HG03103 (cell line): ENCODE measurements at regions not wholly inside any gene's neighbourhood (a gene's known extent, or its start where the extent isn't known, plus 50 kb on each side); places are given as distances from the start of the nearest gene placed in this dataset.
"Not testable (repeated sequence)": the region's sequence is repeated elsewhere in the genome, so short reads cannot be mapped to it uniquely, and the experiment has no call there.

ENCODE experiments used
- ATAC-seq: cut with Tn5 transposase; IDR thresholded peaks from one replicate; pipeline ENCODE4 v1.9.1; 2021; ENCODE audit warnings: low read depth; ENCODE audit not compliant: unreplicated experiment

DNA sequence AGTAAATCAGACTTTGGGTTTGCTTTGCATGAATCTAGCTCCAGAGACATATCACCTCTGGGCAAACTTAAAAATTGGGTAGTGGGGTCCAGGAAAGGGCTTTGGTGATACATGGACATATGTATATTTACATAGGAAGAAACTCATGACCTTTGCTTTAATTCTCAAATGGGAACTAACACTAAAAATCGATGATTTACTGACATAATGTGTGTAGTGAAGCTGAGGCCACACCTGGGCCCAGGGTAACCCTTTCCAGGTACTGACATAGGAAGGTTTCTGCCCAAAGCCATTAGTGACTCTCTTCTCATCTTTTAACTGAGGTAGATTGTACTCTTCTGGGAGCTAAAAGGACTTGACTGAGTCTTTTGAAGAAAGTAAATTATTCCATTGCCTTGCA is 411.2 kb upstream of the TBL1XR1 start:
- ATAC-seq = no peak

DNA sequence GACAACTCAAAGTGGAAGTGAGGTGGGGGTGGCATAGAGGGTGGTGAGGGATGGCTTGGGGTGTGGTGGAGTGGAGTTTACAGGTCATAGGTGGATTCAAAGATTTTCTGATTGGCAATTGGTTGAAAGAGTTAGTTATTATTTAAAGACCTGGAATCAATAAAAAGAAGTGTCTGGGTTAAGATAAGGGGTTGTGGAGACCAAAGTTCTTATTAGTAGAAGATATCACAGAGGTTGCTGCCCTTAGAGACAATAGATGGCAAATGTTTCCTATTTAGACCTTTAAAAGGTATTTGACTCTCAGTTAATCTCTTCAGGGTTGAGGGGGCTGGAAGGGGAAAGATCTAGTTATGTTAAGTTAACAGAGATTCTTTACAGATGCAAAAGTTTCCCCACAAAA is 412.3 kb upstream of the TBL1XR1 start:
- no peak for ATAC-seq

DNA sequence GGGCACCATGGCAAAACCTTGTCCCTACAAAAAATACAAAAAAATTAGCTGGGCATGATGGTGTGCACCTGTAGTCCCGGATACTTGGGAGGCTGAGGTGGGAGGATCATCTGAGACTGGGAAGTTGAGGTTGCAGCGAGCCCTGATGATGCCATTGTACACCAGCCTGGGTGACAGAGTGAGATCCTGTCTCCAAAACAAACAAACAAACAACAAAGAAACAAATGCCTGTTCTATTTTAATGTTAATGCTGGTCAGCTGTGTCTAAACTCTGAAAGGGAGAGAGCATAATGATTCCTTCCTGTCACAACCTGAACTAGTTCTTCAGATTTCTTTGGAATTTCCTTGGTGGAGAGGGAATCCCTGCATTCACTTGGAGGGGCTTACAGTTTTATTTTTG is 413.0 kb upstream of the TBL1XR1 start:
- ATAC-seq = no peak

DNA sequence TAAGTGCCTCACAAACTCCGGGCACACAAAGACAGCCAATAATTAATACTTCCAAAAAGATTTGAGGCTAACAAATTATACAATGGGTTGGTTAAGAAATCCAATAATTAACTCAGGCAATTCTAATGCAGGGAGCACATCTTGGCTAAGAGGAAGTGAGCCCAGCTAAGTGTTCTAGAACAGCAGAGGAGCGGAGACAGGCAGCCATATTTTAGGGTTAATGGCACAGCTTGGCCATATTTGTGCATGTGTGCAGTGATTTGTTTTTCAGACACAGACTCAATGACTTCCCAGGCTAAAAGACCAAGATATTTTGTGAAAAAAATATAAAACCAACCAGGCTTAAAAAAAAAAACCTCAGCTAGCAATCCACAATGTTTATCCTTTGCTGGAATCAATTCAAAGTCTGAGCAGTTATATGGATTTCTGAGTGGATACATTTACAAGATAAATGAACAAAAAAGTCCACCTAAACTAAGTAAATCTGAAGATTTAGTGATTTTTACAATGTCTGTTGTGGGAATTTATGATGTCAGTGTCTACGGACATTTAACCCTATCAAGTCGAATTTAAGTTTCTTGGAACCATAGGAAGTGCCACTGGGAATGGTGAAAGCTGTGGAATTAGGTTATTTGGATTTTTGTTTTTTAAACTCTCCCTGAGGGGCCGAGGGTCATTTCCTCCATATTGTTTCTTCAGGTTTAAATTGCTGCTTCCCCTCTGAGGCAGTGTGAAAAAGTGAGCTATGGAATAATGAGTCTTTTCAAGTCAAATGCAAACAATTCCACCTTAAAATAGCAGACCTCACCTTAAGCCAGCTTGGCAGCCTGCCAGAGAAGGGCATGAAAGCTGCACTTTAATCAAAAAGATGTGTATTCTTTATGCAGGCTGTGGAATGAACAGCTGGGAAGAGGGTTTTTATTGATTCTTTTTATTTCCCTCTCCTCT is 413.7 kb upstream of the TBL1XR1 start:
- ATAC-seq = no peak

DNA sequence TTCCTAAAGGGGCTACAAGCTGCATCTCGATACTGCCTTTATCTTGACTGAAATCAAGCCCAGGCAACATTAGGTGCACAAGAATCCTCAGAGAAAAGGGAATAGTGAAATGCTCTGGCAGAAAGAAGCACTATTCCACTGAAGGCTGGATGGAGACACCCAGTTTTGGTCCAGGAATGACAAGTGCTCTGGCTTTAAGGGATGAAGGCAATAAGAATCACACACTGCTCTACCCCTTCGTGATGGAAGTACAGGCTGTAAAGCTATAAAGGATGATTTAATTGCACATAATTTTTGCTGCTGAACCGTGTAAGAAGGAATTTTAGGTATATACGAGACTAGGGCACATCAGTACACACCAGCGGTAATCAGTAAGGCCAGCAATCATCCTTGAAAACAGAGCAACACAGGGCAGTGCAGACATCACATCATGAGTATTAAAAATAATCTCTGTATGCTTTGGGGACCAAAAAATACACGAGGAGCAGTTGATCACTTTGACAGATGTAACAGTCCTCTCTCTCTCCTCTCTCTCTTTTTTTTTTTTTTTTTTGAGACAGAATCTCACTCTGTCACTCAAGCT is 414.6 kb upstream of the TBL1XR1 start:
- ATAC-seq = no peak

DNA sequence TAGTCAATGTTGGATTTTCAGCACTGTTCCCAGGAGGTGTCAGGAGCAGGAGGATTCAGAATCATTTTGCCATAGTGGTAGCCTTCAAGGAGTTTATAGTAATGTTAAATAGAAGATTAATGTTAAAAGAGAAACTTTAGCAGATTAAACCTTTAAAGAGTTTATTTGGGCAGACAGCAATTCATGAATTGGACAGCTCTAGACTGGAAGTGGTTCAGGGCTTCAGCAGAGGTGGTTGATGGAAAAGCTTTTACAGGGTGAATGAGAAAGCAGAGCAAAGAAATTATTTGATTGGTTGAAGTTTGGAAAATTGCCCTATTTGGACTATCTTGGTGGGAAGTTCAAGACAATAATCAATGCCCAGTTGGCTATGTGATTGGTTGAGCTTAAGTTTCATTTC is 416.6 kb upstream of the TBL1XR1 start:
- no peak for ATAC-seq

DNA sequence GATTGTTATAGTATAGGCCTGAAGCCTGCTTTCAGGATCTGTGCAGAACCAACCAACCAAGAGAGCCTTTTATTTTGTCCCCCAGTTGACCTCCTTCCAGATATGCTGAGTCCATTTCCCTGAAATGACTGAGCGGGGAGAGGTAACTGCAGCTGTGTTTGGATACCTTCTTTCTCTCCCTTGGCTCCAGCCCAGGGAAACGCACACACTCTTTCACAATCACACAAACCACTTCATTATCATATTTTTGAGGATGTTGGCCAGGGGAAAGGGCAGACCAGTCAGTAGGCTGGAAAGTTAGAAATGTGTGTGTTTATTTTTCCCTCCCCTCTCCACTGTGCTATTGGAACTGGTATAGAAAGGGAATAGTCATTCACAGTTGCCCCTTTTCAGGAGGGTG is 417.7 kb upstream of the TBL1XR1 start:
- no peak for ATAC-seq

DNA sequence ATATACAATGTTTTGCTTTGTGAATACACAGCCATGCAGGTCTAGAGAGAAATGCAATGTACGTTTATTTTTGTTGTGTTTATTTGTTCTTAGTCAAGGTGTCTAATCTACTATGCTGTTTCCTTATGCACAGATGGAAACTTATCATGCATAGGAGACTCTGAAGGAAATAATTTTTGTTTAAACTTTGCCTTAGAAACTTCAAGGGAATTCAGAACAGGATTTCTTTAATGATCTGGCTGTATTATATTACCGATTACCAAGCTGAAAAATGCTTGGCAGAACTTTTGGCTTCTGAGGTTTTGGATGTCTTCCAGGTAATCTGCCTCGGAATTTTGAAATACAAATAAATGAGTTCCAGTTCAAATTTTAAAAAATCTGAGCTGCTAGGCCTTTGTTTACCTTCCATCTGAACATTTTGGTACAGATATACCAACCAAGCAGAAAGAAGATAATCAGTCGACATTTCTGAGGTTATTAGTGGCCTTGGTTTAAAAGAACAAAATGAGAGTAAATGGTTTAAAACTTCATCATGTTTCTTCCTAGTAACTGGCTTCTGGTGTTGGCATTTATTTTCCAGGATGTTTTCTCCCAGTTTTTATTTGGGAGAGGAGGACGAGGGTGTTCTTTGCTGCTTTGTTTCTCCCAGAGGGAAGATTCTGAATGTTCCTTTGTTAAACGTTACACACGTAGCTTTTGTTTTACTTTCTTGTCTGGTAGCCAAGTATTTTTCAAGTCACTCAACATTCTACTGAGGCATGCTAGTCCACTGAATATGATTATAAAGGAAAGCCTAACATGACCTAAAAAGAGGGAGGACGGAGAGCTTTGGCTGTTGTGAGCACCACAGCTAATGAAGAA is 421.8 kb upstream of the TBL1XR1 start:
- no peak for ATAC-seq

DNA sequence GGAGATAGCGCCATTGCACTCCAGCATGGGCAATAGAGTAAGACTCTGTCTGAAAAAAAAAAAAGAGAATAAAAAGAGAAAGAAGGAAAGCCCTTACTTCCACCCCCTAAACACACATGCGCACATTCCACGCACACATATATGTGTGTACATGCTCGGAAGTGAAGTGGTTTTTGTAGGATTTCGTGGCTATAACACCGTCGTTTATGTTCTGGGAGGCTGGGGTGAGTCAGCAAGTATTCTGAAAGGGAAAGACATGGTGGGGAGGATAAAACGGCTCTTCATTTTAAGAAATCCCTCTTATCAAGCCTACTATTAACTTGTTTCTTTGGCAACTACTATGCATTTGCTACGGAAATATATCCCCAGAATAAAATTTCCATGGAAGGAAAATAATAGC is 422.8 kb upstream of the TBL1XR1 start:
- no peak for ATAC-seq

DNA sequence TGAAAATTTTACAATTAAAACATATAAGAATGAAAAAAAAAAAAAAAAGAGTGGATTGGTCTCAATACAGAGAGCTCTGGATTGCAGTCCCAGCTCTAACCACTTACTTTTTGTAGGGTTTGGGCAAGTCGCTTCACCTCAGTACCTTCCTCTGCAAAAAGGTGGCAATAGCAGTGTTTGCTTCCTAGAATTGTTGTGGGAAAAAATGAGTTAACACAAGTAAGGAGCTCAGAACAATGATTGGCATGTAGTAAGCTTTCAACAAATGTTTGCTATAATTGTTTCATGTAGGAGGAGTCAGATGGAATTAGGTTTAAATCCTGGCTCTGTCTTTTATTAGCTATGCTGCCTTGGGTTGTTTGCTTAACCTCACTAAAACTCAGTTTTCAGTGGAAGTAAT is 425.2 kb upstream of the TBL1XR1 start:
- no peak for ATAC-seq

DNA sequence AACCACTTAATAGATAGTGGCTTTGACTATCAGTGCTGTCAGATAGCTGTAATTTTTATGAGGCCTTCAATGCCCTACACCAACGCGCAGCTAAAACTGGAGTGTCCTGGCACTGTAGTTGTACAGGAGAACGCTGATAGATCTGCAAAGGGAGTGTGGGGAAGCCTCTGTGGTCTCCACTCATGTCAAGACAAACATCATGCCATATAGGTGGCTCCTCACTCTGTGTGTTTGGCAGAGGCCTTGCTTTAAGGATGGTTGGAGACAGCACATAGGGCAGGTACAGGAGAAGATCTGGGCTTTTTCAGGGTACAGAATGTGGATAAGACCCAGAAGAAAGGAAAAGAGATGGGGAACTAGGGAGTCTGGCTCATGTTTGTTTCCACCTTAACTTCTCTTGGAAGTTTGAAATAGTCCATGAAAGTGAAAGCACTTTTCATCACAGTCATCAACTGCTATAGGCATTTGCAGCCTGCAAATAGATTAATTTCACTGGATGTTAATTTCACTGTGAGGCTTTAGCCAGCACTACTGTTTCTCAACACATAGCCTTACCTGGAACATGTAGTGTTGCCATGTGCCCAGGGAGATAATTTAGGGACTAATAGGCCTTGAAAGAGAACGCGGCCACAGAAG is 425.8 kb upstream of the TBL1XR1 start:
- ATAC-seq = no peak

DNA sequence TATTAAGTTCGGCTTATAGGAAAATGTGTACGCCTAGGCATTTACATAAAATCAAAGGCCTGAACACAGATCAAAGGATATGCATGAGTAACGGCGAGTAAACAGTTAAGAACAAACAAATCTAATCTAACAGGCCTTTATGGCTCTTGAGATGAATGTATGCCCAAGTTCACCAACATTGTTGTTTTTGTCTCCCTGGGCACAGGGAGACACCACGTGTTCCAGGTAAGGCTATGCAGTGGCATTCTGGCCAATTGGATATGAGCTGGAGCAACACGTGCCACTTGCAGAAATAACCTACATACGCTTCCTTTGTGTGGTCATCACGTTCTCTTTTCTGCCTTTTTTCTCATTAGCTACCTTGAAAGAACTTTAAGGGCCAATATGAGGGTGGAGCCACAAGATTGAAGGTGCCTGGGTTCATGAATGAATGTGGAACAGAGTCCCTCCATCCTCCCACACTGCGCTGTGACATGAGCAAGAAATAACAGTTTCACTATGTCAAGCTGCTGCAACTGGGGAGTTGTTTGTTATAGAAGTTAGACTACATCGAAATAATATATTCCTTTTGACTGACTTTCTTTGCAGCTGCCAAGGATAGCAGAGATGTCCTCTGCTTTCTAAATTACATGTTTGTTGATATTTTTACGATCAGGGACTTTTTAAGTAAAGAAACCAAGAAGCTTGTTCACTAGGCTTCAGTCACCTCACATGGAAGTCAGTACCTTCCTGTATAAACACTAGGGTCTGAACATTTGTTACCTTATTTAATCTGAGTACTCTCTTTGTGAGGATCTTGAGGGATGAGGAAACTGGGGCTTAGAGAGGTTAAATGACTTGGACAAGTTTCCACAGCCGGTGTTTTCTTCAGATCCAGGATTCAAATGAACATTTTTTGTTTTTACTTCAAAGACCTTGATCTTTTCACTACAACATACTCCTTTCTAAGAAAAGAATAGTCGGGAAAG is 427.5 kb upstream of the TBL1XR1 start:
- no peak for ATAC-seq

DNA sequence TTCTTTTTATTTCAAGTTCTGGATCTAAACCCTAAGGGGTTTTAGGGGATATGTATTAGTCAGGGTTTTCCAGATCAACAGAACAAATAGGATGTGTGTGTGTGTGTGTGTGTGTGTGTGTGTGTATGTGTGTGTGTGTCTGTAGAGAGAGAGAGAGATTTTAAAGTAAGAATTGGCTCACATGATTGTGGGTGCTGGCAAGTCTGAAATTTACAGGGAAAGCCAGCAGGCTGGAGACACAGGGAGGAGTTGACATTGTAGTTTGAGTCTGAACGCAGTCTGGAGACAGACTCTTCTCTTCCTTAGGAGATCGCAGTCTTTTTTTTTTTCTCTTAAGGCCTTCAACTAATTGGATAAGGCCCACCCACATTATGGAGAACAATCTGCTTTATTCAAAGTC is 428.8 kb upstream of the TBL1XR1 start:
- ATAC-seq = no peak

DNA sequence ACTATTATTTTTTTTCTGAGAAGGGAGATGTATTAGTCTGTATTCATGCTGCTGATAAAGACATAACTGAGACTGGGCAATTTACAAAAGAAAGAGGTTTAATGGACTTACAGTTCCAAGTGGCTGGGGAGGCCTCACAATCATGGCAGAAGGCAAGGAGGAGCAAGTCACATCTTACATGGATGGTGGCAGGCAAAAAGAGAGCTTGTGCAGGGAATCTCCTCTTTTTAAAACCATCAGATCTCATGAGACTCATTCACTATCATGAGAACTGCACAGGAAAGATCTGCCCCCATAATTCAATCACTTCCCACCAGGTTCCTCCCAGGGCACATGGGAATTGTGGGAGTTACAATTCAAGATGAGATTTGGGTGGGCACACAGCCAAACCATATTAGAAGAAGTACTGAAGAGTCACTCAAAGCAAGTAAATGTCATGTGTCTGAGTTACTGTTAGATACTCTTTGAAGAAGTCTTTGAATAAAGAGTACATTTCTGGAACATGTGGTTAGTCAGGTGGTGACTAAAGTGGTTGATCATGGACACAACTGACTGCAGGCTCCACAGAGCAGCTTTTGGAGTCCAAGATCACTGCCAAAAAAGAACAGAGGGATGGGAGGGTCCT is 430.9 kb upstream of the TBL1XR1 start:
- not testable (repeated sequence) for ATAC-seq

DNA sequence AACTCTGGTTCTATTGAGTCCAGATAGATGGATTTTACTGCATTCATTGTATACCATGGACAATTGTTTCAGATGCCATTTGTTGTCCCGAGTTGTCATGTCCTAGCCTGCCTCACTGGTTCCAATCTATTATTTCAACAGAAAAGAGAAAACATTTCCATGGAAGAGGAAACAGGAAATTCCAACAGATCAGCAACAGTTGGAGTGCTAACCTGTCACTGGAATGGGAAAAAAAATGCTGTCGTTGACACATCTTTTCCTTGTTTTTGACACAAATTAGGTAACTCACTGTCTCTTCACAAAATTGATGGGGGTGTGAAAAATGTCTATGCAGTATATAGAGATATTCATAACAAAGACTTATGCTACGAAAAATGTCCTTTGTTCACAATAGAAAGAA is 432.0 kb upstream of the TBL1XR1 start:
- no peak for ATAC-seq

DNA sequence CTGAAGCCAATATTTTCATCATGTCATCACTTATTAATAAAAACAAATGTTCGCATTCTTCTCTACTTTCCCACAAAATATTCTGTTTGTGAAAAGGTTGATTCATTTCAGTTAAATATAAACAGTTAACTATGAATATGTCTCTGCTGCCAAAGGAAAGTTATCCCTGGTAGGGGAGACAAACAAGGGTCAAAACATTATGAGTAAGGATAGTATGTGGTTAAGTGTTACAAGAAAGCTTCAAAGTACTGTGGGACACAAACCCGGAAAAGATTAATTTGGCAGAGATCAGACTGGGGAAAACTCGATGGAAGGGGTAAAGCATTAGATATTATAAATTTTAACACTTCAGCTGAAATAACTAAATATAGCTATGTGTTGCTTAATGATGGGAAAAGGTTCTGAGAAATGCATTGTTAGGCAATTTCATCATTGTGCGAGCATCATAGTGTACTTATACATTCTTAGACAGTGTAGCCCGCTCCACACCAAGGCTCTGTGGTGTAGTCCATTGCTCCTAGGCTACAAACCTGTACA is 436.5 kb upstream of the TBL1XR1 start:
- ATAC-seq = no peak

DNA sequence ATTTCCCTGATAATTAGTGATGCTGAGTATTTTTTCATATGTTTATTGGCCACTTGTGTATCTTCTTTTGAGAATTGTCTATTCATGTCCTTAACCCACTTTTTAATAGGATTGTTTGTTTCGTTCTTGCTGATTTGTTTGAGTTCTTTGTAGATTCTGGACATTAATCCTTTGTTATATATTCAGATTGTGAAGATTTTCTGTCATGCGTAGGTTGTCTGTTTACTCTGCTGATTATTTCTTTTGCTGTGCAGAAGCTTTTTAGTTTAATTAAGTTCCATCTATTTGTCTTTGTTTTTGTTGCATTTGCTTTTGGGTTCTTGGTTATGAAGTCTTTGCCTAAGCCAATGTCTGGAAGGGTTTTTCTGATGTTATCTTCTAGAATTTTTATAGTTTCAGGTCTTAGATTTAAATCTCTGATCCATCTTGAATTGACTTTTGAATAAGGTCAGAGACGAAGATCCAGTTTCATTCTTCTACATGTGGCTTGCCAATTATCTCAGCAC is 438.4 kb upstream of the TBL1XR1 start:
- not testable (repeated sequence) for ATAC-seq

DNA sequence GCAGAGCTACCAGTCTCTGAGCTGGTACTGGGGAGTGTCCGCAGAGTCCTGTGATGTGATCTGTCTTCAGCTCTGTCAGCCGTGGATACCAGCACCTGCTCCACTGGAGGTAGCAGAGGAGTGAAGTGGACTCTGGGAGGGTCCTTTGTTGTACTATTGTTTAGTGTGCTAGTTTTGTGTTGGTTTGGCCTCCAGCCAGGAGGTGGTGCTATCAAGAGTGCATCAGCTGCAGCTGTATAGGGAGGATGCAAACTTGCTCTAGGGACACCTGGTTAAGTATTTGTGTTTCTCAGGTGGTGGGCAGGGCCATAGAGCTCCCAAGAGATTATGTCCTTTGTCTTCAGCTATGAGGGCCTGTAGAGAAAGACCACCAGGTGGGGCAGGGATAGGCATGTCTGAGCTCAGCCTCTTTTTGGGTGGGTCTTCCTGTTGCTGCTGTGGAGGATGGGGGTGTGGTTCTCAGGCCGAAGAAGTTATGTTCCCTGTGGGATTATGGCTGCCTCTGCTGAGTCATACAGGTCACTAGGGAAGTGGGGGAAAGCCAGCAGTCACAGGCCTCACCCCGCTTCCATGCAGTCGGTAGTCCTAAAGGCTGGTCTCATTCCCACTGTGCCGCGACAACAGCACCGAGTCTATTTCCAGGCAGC is 443.2 kb upstream of the TBL1XR1 start:
- ATAC-seq = no peak
